MM.1S (cell line): ENCODE measurements at regions not wholly inside any gene's neighbourhood (a gene's known extent, or its start where the extent isn't known, plus 50 kb on each side); places are given as distances from the start of the nearest gene placed in this dataset.

Source experiments
- EZH2 ChIP-seq: fragments of 300-600 bp; sonication (generic); optimal IDR thresholded peaks from 2 replicates; pipeline ENCODE3; 2017; ENCODE audit warnings: low read depth, mild to moderate bottlenecking, antibody characterized with exemption, low read length, mixed read lengths
- TF ChIP-seq, protein P1 (sequence below): fragments of 300-600 bp; sonication (generic); IDR thresholded peaks from 2 replicates; pipeline ENCODE4 v1.5.1; 2016; ENCODE audit warnings: antibody characterized with exemption, low read length, mixed read lengths

- TF ChIP-seq, protein P1, sequence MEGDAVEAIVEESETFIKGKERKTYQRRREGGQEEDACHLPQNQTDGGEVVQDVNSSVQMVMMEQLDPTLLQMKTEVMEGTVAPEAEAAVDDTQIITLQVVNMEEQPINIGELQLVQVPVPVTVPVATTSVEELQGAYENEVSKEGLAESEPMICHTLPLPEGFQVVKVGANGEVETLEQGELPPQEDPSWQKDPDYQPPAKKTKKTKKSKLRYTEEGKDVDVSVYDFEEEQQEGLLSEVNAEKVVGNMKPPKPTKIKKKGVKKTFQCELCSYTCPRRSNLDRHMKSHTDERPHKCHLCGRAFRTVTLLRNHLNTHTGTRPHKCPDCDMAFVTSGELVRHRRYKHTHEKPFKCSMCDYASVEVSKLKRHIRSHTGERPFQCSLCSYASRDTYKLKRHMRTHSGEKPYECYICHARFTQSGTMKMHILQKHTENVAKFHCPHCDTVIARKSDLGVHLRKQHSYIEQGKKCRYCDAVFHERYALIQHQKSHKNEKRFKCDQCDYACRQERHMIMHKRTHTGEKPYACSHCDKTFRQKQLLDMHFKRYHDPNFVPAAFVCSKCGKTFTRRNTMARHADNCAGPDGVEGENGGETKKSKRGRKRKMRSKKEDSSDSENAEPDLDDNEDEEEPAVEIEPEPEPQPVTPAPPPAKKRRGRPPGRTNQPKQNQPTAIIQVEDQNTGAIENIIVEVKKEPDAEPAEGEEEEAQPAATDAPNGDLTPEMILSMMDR = no peak
- no peak for TF ChIP-seq EZH2
Observed at GRCh38 chr6:43875849-43876572, 106.0 kb downstream of the VEGFA start.
